Stimulated activated CD8-positive, alpha-beta memory T cell treated with anti-CD3 and anti-CD28 coated beads, Interleukin-7, amount 100 ng/mL, for 4 hours (primary cell): ENCODE measurements at regions not wholly inside any gene's neighbourhood (a gene's known extent, or its start where the extent isn't known, plus 50 kb on each side); places are given as distances from the start of the nearest gene placed in this dataset.
"Not testable (repeated sequence)": the region's sequence is repeated elsewhere in the genome, so short reads cannot be mapped to it uniquely, and the experiment has no call there.

Experiments used
- DNase-seq, 2 donors: peaks; one replicate each; pipeline ENCODE4 v3.0.0-alpha.2; 2020; ENCODE audit warnings: low read depth in 2 of 2

DNA sequence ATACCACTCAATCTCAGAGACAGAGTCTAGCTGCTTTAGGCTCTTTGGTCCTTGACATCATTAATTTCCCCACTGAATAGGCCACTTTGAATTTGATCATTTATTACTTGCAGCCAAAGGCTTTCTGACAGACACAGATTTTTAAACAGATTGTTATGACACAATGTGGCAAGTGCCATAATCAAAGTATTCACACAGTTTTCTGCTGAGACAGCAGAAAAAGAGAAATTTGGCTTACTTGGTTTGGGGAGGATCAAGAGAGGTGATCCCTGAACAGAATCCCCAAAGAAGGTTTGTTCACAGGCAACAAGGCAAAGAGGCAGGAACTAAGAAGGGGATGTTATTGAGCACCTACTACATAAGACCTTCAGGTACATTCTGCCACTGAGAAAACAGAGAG, 138.0 kb upstream of the TOP1 start:
- no peak for DNase-seq

DNA sequence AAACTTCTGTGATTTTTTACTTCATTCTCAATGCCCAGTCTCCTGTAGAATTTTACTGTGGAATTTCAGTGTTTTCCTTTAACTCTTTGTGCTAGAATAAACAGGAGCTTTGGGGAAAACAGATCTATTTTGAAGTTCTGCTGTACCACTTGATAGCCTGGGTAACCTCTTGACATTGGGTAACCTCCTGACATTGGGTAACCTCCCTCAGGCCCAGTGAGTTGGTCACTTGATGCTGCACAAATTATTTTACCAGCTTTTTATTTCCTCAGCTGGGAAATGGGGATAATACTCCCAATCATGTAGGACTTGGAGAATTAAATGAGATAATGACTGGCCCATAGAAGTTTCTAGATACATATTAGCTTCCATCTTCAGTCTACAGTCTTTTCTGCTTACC, 137.3 kb upstream of the TOP1 start:
- no peak for DNase-seq

DNA sequence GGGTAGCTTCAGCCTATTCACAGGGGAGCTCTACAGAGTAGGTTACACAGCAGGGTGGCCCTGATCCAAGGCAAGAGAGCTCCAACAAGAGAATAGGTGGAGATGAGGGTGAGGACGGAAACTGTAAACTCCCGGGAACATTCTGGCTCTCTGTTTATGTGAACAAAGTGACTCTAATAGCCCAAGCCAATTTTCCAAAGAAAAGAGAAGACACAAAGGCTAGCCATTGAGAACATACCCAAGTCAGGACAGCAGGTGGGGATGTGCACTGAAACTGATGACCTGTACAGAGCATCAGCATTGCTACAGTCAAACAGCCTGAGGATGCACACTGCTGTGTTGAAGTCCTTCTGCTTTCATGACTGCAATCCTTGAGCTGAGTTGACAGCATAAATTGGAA, 136.0 kb upstream of the TOP1 start:
- DNase-seq: no peak

DNA sequence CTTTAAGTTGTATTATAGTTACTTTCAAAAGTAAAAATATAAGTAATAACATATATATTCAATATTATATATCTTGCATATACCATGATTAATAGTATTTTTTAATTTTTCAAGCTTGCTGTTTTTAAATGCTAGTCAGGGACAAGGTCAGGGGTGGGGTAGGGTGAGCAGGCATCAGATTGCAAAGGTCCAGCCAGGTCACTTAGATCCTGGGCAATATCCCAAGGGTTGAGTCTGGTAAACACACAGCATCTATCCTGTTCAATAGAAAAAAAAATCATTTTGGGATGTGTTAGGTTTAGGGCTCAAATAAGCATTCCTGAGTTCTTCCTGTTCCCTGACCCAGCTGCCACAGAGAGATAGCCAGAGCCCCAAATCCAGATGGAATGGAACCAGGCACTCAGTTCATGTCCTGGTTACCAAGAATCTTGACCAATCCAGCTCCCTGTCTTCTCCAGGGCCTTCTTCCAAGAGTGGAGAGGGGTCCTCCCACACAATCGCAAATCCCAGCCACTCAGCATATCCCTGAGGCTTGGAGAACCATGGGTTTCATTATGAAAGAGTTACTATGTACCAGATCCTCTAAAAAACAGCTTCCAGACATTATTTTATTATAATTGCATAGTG, 134.9 kb upstream of the TOP1 start:
- DNase-seq: no peak

DNA sequence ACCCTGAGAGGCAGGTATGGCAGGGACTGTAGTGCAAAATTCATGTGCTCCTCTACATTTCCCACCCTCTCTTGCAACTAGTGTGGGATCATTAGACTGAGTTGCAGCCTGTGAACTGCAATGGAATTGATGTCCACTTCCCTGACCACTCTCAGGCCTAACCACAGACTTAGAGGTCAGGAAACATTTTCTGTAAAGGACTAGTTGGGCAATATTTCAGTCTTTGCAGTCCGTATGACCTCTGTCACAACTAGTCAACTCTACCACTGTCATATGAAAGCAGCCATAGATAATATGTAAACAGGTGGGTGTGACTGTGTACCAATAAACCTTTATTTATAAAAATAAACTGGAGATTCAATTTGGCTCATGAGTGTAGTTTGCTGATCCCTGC, 134.4 kb upstream of the TOP1 start:
- DNase-seq: no peak

DNA sequence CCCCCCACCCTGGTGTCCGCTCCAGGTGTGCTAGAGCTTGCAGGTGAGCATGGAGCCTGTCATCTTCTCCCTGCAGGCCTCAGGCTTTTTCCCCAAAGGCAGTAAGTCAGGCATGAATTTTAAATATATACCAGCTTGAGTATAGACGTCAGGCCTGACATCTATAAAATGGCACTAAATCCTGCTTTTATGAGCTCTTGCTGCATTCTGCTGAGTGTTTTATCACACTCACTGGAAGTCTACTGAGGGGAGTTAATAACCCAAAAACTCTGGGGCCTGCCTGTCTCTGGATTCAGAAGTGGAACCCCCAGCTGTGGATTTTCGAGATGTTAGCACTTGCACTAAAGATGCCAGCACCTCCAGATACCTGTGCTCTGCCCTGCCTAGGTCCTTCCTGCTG, 133.4 kb upstream of the TOP1 start:
- no peak for DNase-seq

DNA sequence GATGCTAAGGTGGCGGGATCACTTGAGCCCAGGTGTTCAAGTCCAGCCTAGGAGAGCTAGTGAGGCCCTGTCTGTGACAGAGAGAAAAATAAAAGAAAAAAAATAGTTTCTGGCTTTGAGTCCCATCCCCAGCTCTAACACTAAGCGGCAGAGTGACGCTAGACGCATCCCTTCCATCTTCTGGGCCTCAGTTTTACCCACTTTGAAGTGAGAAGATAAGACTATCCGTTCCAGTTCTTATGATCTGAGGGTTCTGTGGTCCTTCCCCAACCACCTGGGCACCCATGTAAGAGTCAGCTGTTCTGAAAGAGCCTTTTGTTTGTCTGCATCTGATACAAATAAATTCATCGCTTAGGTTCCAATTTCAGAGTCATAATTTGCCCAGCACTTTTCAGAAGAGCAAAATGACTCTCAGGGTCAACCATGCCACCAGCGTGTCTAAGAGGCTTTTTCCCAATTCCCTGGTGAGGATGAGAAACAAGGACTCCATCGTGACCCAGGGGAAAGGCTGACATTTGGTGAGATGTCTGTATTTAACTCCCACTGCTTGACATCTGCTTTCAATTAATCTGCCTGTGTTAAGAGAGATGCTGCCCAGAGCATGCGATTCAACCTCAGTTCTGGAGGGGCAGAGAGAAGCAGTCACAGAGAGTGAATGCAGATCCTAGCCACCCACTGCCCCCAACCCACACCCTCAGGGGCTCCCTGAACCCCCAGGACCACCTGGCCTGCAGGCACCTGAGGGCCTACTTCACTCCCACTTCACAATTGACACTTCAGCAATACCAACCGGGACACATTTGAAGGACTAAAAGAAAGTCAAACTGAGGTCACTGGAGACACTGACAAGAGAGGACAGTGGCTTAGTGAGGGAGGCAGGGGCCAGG, 131.6 kb upstream of the TOP1 start:
- DNase-seq: no peak

DNA sequence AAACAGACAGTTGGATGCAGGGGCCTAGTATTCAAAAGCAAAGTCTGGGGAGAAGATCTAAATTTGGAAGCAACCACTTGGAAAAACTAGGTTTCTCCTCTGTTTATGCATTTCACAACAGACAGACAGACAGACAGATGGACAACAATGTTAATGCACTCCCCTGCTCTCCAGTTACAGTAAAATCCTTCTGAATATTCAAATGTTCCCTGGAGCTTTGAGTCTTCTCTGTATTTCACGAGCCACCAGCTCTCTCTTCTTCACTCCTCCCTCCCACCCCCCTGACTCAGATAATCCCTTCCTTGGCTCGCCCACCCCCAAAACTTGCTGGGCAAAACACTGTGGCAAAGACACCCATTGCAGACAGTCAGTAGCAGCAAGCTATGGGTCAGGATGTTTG, 129.3 kb upstream of the TOP1 start:
- DNase-seq: no peak

DNA sequence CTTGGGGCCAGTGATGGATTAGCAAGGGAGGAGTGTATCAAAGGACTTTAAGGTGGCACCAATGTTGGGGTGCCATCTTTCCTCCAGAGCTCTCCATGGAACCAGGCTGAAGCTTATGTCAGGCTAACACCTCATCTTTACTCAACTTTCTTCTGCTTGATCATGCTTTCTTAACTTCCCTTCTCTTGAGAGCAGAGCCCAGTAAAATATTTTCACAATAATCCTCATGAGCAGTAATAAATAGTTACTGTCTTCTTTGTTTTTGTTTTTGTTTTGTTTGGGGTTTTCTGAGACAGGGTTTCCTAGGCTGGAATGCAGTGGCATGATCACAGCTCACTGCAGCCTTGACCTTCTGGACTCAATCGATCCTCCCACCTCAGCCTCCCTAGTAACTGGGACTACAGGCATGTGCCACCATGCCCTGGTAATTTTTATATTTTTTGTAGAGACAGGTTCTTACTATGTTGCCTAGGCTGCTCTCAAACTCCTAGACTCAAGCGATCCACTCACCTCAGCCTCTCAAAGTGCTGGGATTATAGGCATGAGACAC, 127.9 kb upstream of the TOP1 start:
- DNase-seq: no peak

DNA sequence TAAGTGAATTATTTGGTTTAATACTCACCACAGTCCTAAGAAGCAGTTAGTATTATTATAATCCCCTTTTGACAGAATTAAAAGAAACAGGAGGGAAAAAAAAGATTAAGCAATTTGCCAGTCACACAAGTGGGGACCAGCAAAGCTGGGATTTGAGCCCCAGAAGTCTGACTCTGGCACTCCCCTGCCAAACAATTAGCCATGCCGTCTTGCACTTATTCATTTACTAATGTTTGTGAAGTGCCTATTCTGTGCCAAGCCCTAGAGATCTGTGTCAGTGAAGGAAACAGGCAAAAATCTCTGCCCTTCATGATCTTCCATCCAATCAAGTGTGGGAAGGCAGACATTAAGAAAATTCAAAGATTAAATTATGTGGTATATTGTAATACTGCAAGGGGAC, 126.0 kb upstream of the TOP1 start:
- no peak for DNase-seq

DNA sequence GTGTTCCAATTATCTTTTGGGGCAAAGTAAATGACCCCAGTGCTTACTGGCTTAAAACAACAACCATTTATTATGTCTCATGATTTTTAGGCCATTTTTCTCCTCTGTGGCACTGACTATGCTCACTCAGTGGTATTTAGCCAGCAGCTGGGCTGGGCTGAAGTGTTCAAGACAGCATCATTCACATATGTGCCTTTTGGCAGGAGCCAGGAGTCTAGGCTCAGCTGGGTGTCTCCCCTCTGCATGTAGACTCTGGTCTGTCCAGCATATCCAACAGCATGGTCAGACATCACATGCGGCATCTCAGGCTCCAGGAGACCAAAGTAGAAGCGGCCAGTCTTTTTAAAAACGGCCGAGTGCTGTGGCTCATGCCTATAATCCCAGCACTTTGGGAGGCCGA, 120.3 kb upstream of the TOP1 start:
- DNase-seq: no peak

DNA sequence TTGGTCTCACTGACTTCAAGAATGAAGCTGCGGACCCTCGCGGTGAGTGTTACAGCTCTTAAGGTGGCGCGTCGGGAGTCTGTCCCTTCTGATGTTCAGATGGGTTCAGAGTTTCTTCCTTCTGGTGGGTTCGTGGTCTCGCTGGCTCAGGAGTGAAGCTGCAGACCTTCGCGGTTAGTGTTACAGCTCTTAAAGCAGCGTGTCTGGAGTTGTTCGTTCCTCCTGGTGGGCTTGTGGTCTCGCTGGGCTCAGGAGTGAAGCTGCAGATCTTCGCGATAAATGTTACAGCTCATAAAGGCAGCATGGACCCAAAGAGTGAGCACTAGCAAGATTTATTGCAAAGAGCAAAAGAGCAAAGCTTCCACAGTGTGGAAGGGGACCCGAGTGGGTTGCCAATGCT, 119.1 kb upstream of the TOP1 start:
- not testable (repeated sequence) for DNase-seq

DNA sequence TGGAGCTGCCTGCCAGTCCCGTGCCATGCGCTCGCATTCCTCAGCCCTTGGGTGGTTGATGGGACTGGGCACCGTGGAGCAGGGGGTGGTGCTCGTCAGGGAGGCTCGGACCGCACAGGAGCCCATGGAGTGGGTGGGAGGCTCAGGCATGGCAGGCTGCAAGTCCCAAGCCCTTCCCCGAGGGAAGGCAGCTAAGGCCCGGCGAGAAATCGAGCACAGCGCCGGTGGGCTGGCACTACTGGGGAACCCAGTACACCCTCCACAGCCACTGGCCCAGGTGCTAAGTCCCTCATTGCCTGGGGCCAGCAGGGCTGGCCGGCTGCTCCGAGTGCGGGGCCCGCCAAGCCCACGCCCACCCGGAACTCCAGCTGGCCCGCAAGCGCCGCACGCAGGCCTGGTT, 118.2 kb upstream of the TOP1 start:
- DNase-seq: not testable (repeated sequence)

DNA sequence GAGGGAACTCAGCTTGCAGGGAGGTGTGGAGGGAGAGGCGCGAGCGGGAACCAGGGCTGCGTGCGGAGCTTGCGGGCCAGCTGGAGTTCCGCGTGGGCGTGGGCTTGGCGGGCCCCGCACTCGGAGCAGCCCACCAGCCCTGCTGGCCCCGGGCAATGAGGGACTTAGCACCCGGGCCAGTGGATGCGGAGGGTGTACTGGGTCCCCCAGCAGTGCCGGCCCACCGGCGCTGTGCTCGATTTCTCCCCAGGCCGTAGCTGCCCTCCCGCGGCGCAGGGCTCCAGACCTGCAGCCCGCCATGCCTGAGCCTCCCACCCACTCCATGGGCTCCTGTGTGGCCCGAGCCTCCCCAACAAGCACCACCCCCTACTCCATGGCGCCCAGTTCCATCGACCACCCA, 117.5 kb upstream of the TOP1 start:
- DNase-seq: not testable (repeated sequence)

DNA sequence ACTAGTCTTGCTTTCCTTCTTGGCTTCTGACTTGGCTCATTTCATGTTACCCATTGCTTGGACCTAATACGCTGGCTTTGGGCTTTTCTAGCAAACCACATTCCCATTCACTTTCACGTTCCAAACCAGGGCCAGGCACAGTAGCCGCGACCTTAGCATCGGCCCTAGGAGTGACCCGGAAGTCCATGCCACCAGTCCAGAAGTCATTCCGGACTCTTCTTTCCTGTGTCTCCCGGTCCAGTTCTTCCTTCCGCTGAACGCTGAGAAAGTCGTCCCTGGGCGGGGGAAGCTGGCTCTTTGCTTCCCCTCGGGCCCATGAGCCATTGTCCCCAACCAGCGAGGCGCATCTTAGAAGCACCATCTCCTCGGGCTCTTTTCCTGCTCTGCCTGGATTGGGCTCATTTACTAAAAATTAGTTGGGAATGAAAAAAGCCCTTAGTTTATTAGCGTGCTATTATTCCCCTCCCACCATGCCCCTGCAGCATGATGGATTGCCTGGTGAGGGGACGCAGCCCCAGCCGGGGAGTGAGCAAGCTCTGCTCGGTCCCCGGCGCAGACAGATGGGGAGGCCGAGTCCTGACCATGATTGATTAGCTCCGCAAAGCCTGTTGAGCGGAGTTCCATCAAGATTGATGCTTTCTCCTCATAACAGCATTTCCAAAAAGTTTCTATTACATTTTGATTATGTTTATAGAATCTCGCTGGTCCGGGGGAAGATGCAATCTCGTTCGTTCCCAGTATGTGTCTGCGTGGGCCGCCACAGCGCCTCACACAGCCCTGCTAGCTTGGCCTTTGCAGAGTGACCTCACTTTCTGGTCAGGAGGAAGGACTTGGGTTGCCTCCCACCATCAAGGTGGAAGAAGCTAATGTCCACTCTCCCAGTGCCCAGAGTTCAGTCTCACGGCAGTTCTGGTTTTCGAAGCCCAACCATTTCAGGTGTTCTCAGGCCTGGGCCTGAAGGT, 115.1 kb upstream of the TOP1 start:
- DNase-seq: no peak

DNA sequence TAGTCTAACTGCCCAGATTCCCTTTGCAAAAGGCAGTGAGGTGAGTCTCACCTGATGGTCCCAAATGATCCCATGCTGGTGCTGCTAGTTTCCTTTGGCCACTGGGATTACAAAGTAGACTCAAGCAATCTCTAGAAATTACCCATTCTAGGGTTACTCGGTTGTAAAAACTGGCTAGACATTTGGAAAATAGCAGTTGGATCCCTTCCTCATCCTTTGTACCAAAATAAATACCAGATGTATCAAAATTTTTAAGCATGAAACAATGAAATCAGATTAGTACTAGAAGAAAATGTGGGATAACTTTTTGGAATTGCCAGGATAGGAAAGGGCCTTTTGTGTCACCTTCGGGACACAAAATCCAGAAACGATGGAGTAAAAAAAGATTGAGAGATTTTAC, 112.9 kb upstream of the TOP1 start:
- no peak for DNase-seq

DNA sequence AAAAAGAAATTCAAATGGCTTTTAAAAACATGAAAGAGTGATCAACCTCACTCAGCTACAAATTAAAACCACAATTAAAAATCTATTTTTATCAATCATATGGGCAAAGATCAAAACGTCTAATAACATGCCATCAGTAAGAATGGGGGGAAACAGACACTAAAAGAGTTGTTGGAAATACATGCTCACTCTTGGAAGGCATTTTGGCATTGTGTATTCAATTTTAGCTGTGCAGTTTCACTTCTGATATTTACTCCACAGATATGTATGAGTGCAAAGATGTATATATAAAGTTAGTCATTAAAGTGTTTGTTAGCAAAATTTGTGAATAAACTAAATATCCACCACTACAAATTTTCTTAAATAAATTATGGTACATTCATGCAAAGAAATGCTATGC, 112.3 kb upstream of the TOP1 start:
- no peak for DNase-seq

DNA sequence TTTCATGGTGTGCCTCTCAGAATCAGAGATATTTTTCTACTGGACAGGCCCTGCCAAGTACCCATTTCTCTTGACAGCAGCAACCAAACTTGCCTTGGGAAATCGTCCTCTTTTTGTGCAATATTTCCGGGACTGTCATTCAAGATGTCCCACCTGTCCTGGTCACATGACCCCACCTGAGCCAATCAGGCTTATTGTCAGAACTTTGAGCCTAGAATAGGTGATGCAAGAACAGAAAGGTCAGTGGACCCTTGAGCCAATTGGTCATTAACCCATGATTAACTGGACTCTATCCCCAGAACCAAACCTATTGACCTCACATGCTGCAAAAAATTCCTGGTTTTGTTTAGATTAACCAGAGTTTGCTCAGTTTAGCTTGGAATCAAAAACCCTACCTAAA, 108.3 kb upstream of the TOP1 start:
- no peak for DNase-seq

DNA sequence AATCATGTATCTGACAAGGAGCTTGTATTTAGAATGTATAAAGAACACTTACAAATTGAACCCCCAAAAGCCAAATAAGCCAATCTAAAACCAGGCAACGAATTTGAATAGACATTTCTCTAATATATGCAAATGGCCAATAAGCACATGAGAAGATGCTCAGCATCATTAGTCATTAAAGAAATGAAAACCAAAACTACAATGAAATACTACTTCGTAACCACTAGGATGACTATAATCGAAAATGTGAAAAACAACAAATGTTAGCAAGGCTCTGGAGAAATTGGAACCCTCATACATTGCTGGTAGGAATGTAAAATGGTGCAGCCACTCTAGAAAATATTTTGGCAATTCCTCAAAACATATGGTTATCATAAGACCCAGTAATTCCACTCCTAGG, 105.8 kb upstream of the TOP1 start:
- no peak for DNase-seq

DNA sequence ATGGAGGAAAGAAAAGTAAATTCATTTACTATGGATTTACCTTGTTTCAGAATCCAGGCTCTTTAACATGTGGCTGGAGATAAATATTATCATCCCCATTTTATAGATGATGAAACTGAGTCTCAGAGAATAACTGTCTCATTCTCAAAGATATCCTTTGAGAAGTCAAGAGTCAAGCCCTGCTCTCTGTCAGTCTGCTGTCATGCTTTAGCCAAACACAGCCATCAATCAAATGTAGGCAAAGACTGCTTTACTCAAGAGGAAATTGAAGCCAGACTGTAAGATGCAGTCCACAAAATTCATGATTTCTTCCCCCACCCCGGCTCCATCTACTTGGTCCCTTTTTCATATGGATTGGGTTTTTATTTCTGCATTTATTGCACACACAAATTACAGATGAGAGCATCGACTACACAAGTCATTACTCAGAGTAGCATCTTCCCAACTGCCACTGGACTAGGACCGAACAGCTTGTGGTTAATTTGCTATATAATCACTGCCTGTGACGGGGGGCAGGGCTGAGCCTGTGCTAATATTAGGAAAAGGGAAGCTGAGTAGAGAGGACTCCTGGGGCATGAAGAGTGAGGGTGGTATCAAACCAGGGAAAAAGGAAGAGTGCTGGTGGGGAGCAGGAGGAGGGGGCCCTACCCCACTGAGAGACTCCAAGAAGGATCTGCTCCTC, 102.7 kb upstream of the TOP1 start:
- DNase-seq: no peak

DNA sequence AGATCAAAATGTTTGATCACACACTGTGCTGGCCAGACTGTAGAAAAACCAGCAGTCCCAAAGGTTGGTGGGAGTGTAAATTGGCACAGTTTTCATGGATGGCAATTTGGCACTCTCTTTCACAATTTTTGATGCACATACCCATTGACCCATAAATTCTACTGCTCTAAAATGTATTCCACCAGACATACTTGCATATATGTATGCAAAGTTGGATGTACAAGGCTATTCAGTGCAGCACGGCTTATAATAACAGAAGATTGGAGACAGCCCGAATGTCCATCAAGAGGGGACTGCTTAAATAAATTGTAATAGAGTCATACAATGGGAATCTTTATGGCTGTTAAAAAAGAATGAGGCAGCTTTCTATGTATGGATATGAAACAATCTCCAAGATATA, 101.7 kb upstream of the TOP1 start:
- no peak for DNase-seq

DNA sequence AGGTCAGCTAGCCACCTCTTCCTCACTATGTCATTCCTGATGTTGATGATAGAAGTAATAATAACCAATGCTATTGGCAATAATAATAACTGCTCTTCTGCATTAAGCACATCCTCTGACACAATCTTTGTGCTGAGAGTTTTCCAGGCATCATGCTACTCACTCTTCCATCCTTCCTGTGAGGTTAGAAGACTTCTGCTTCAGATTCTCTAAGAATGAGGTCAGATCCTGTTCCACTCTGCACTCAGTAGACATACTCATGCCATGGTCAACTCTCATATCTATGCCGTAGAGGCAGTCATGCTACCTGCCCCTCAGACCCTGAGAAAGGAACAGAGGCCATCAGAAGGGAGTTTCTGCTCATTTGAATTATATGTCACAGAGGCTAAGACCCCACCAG, 98.1 kb upstream of the TOP1 start:
- DNase-seq: no peak
